NOMO-1 treated with DMSO at 0.1 percent for 48 hours (cell line): ENCODE measurements at regions not wholly inside any gene's neighbourhood (a gene's known extent, or its start where the extent isn't known, plus 50 kb on each side); places are given as distances from the start of the nearest gene placed in this dataset.

Experiments used
- DNase-seq: peaks from one replicate; lab custom pipeline; 2025; ENCODE audit not compliant: unreplicated experiment; lab: John Stamatoyannopoulos, UW

- no peak for DNase-seq
Observed at GRCh38 chr9:91094324-91095088, 267.2 kb downstream of the AUH start.

DNA sequence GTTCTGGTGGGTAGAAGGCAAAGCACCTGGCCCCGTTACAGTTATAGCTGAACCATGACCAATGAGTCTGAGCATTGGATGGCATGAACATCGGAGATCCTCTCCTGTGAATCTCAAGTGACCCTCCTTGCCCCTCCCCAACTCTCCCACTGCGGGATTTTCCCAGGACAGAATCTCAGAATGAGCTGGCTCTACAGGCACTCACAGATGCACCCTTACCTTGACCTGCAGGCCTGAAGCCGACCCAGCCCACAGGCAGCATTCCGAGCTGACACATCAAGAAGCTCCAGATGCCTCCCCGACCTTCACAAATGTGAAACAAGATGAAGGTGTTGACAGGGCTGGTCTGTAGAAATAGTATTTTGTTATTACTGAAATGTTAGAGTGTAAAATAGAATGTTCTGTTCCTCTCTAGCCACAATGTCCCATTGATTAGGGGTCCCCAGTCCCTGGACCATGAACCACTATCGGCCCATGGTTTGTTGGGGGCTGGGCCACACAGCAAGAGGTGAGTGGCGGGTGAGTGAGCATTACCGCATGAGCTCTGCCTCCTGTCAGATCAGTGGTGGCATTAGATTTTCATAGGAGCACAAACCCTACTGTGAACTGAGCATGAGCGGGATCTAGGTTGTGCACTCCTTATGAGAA lies 263.4 kb downstream of the AUH start:
- no peak for DNase-seq

GRCh38 chr9:91099436-91099835 lies 262.3 kb downstream of the AUH start:
- no peak for DNase-seq

- no peak for DNase-seq
Observed at GRCh38 chr9:91100878-91101450, 260.8 kb downstream of the AUH start.

DNA sequence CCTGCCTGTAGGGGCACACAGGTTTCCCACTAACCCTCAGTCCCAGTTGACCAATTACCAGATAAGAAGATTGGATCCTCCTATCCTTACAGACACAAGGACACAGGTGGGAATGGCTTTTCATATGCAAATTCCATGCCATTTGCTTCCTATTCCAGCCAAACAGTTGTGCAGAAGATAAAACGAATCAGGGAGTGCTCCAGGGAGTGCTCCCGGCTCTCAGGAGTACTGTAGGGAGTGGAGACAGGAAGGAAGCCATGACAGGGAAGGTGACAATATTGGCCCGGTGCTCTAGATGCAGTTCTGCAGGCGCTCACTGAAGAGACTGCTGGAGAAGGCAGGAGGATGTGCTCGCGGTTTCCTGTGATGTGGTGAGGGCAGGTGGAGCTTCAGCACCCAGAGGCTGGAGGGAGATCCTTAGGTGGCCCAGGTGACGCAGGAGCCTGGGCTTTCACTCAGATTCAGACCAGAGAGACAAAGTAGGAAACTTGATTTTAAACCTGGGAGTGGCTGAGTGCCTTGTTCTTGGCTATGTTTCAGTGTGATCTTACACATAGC lies 260.0 kb downstream of the AUH start:
- no peak for DNase-seq

- no peak for DNase-seq
Observed at GRCh38 chr9:91102269-91102668, 259.4 kb downstream of the AUH start.

- no peak for DNase-seq
Observed at GRCh38 chr9:91103931-91104330, 257.8 kb downstream of the AUH start.

DNA sequence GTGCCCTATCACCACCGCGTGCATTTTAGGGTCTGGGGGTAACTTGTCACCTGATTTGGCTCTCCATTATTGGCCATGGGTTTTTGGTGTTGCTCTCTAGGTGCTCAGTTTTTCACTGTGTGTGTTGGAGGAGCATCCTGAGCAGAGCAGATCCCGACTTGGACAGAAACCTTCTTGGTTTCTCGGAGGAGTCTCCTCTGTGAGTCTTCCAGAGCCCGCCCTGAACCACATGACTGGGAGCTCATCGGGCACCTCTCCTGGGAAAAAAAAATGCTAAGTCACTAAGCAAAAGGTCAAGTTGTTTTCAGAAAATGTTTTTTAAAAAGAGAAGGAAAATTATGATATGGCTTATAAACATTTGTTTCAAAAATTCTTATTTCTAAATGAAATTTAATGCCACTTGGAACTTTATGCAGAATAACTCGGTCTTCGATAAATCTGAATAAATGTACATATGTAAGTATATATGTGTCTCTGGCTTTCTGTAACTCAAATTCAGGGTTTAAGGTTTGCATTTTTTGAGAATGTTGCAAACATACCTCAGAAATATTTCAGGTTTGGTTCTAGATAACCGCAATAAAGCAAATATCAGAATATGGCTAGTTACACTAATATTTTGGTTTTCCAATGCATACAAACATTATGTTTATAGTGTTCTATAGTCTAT lies 255.2 kb downstream of the AUH start:
- no peak for DNase-seq

- DNase-seq, result no peak
Observed at GRCh38 chr9:91111226-91111625, 250.5 kb downstream of the AUH start.

GRCh38 chr9:91111876-91112275 lies 249.8 kb downstream of the AUH start:
- no peak for DNase-seq

DNA sequence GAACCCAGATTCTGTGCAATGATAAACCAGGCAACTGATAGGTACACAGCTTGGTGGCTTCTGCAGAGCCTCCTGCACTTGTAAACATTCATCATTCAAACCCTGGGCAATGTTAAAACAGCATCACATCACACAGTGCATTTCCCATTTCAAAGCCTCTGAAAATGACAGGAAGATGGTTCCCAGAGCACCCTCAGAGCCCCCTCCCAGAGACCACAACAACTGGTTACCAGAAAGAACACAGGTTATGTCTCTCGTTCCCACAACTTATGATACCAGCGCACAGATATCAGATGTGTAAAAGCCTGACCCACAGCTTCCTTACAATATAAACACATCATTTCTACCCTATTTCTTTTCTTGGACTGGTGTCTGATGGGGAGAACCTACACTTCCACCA lies 248.7 kb downstream of the AUH start:
- no peak for DNase-seq

DNA sequence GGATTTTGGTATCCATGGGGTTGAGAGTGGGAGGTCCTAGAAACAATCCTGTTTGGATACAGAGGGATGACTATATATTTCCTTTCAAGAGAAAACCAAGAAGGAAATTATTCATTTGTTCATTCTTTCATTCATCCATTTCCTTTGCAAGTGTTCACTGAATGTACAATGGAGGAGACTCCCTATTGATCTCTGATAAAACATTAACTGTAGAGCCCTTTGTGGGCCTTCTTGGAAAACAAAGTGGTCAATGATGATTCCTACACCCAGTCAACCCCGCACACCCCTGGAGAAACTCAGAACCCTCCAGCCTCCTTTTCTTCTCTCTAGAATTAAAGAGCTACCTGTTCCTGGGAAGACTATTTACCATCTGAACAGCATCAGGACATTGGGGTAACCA lies 247.3 kb downstream of the AUH start:
- DNase-seq, result no peak

- DNase-seq, result no peak
Observed at GRCh38 chr9:91116211-91116610, 245.5 kb downstream of the AUH start.

DNA sequence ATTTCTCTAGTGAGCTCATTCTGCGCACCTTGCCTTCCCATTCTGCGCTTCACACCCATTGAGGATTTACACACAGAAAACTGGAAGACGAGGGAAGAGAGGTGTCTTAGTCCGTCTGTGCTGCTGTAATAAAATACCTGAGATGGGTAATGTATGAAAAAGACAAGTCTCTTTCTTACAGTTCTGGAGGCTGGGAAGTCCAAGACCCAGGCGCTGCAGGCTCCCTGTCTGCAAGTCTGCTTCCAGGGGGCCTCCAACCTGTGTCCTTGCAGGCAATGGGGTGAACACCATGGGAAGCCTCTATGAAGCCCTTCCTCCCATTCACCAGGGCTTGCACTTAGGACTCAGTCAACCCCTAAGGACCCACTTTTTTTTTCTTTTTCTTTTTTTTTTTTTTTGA lies 245.0 kb downstream of the AUH start:
- DNase-seq, result no peak

DNA sequence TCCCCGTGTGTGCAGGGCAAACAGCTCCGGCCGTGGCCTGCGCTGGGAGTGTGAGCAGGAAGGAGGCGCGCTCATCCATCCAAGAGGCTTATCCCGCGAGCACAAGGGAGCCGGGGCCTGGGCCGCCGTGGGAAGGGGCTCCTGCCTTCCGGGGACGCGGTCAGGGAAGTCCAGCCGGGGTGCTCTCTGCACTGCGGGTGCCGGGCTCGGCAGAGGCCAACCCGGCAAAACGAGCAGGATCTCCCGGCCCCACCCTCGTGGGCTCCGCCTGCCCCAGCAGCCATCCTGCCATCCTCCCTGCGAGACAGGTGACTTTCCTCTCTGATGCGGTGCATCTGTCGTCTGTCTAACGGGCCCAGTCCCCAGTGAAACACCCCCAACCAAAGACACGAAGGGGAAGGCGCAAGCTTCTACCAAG lies 244.2 kb downstream of the AUH start:
- DNase-seq, result no peak

DNA sequence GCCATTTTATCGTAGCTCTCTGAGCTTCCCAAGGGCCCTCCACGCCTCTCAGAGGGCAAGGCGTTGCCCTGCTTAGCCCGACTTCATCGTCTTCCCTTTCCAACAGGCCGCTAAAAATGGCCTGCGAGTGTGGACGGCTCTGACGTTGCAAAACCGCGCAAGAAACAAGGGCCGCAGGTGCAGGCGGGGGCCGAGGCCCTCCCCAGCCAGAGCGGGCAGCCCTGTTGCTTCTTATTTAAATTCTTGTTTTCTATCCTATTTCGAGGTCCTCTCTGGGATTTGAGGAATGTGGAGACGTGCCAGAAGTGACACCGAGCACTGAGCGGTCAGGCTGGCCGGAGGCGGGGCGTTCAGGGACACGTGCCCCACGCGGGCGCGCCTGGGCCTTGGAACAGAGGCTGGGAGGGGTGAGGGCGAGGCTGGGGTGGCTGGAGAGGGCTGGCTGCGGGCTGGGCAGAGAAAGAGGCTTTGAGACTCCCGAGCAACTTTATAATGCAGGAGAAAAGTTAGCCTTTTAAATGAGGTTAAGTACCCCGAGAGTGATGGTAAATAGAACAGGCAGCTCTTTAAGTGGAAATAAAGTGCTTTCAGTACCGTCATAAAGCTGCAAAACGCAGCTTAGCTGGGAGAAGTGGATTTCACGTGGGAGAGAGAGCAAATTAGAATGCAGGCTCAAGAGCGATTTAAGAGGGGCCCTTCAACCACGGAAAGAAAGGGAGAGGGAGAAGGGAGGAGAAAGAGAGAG lies 243.6 kb downstream of the AUH start:
- DNase-seq, result no peak

- no peak for DNase-seq
Observed at GRCh38 chr9:91118704-91119025, 243.1 kb downstream of the AUH start.

GRCh38 chr9:91119142-91119541 lies 242.6 kb downstream of the AUH start:
- DNase-seq, result no peak

- DNase-seq, result no peak
Observed at GRCh38 chr9:91119679-91120078, 242.0 kb downstream of the AUH start.

DNA sequence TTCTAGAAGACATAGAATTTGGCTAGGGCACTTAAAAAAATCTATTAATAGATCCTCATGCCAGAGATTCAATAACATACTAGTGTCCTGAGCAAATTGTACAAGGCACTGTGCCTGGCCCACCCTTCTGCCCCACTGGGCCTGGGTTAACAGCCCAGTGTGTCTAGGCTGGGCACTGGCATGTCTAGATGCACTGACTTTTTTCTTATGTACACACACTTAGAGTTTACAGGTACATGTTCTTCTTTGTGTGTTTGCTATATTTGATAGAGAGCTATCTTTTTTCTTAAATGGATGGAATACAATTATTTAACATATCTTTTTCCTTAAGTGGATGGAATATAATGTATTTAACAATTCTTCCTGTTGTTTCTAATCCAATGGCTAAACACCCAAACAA lies 241.5 kb downstream of the AUH start:
- no peak for DNase-seq

DNA sequence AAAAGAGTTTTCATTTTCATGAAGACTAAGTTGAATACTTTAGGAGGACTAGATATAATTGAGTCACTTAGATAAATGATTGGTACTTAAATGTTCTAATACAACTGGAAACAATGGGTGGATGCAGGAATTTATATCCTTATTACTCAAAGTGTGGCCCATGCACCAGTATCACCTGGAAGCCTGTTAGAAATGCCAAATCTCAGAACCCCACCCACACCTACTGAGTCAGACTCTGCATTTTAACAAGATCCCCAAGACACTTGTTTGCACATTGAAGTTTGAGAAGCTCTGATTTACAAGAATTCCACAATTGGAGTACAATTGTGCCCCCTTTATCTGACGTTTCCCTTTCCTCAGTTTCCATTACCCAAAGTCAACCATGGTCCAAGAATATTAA lies 239.0 kb downstream of the AUH start:
- DNase-seq, result no peak
